AG08396 (cell line): ENCODE measurements at regions not wholly inside any gene's neighbourhood (a gene's known extent, or its start where the extent isn't known, plus 50 kb on each side); places are given as distances from the start of the nearest gene placed in this dataset.
"Not testable (repeated sequence)": the region's sequence is repeated elsewhere in the genome, so short reads cannot be mapped to it uniquely, and the experiment has no call there.

Source experiments
- DNase-seq: peaks from one replicate; pipeline ENCODE4 v3.0.0; 2012; ENCODE audit warnings: low spot score, mixed read lengths

DNA sequence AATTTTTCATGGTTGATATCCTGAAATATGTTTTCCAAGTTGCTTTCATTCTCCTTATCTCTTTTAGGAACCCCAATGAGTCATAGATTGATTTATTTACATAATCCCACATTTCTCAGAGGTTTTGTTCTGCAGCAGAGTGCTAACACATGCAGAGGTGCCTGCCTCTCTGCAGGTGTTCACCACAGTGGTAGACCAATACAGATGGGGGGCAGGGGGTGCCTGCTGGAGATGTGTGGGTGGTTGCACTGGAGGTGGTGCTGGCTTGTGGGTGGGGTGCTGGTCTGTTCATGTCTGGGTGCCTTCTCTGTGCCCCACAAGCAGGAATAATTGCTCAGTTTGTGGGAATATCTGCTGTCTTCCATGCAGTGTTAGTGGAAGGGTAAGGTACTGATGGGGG, 131.1 kb downstream of the JRKL start:
- no peak for DNase-seq

DNA sequence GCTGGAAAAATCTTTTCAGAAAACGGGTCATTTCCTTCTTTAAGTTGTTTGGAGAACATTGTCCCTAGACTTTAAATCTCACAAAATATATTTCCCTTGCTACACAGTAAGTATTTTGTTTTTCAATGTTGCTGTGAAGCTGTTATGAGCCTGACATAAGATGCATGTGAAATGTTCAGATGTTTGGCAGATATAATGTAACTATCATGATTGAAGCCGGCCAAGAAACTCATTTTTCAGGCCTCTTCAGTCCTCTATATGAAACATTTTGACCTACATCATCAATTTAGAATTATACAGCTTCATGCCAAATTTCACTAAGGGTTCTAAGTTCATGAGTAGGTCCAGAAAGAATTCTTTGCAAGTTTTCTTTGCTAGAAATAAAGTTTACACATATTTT, 133.8 kb downstream of the JRKL start:
- no peak for DNase-seq

DNA sequence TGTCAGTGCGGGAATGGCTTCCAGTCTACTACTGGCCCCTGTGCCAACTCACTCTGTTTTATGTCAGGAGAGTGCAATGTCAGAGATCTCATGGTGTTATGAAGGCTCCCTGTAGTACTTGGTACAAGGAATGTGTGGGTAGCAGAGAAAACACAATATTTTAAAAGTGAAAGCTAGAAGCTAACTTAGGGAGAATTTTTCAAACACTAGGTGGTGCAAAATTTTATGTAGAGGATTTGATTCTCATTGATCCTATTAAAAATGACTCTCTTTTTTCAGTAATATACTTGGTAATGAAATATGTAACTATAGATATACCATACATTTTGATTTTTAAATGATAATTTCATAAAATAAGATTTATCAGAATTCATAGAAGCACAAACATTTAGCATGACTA, 134.7 kb downstream of the JRKL start:
- no peak for DNase-seq

DNA sequence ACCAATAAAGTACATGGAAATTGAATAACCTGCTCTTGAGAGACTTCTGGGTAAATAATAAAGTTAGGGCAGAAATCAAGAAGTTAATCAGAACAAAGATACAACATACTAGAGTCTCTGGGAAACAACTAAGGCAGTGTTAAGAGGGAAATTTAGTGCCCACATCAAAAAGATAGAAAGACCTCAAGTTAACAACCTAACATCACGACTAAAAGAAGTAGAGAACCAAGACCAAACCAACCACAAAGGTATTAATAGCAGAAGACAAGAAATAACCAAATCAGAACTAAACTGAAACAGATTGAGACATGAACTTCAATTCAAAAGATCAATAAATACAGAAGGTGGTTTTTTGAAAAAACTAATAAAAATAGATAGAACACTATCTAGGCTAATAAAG, 140.7 kb downstream of the JRKL start:
- DNase-seq = no peak

DNA sequence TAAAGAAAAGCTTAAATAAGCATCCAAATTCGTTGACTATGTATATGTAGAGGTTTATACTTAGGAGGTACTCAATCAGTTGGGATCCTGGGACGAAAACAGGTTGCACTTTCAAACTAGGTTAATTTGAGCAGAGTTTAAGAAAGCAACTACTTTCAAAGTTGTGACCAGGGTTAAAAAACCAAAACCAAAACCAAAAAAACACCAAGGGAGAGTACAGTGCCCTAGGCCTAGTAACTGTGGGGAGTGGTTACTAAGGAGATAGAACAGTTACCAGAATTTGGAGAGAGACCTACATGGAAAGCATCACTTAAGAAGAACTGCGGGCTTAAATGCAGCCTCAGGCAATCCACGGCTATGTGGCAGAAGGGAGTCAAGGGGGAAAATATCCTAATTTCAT, 148.3 kb downstream of the JRKL start:
- no peak for DNase-seq

DNA sequence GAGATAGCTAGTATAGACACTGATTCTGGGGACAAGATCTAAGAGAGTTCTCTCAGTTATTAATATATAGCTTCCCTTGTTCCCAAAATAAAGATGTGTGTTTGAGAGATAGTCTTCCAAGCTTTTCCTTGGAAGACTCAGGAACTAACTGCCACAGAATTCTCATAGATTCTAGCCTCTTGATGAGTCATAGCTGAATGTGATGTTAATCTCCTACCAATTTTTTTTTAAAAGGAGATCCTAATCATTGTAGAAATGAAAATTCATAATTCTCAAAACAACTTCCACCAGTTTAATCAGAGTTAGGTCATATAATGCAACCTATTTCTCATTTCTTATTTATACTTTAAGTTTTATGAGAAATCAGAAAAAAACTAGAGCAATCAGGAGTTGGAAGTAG, 148.8 kb downstream of the JRKL start:
- DNase-seq = no peak

DNA sequence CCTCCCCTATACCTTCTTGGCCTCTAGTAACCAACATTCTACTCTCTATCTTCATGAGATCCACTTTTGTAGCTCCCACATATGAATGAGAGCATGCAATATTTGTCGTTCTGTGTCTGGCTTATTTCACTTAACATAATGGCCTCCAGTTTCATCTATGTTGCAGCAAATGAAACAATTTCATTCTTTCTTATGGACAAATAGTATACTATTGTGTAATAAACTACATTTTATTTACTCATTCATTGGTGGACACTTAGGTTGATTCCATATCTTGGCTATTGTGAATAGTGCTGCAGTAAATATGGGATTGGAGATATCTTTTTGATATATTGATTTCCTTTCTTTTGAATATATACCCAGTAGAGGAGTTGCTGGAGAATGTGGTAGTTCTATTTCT, 151.1 kb downstream of the JRKL start:
- no peak for DNase-seq

DNA sequence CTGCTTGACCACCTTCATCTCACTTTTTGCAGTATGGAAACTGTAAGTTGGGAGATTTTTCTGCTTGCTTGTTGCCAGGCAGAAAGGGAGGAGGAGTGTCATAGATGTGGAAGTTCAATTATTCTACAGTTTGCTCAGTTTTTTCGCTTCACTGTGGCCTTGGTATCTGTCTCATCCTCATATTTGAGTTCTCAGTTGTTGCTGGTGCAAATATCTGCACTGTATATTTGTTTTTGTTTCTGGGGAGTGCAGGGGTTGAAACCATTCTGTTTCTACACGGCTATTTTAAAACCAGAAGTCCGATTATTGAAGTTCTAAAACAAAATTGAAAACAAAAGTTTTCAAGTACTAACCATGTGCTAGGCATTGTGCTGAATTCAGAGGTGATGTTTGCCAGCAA, 153.4 kb downstream of the JRKL start:
- no peak for DNase-seq

DNA sequence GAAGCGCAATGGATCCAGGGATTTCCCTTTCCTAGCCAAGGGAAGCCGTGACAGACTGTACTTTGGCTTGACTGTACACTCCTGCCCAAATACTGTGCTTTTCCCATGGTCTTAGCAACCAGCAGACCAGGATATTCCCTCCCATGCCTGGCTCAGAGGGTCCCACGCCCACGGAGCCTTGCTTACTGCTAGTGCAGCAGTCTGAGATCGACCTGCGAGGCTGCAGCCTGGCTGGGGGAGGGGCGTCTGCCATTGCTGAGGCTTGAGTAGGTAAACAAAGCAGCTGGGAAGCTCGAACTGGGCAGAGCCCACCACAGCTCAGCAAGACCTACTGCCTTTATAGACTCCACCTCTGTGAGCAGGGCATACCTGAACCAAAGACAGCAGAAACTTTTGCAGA, 155.4 kb downstream of the JRKL start:
- DNase-seq = not testable (repeated sequence)

DNA sequence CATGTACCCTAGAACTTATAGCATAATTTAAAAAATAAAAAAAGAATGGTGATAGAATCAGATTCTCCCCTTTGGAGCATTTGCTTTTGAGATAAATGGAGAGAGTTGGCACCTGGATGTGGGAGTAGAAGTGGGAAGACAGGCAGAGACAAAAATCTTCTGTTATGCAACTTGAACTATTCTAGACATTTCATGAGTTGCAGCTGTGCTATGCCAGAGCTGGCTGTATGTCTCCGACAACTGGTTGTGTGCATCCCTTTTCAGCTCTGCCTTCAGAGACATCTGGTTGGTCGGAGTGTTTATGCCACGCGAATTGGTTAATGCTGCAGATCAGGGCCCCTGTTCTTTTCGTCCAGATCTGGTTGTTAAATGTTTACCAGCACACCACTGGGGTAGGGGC, 161.3 kb downstream of the JRKL start:
- no peak for DNase-seq

DNA sequence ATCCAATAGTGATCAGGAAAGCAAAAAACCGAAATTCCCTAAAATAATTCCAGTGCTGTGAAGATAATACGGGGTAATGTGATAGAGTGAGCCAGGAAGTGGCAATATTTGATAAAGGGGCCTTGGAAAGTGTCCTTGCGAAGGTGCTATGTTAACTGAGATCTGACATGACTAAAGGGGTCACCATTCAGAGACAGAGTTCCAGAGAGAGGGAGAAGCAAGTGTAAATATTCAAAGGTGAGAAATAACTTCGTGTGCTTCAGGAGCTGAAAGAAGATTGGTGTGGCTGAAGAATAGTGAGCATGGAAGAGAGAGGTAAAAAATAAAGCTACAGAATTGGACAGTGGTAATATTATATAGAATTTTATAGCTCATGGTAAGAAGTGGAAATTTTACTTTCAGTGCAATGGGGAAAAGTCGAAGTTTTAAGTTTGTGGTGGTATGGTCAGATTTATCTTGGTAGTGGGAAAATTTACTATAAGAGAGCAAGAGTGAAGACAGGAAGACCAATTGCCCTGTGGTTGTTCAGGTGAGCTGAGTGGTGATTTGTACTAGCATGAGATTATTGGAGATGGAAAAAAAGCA, 164.5 kb downstream of the JRKL start:
- no peak for DNase-seq

DNA sequence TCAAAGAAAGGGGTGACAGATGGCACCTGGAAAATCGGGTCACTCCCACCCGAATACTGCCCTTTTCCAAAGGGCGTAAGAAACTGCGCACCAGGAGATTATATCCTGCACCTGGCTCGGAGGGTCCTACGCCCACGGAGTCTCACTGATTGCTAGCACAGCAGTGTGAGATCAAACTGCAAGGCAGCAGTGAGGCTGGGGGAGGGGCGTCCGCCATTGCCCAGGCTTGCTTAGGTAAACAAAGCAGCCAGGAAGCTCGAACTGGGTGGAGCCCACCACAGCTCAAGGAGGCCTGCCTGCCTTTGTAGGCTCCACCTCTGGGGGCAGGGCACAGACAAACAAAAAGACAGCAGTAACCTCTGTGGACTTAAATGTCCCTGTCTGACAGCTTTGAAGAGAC, 166.0 kb downstream of the JRKL start:
- DNase-seq = not testable (repeated sequence)

DNA sequence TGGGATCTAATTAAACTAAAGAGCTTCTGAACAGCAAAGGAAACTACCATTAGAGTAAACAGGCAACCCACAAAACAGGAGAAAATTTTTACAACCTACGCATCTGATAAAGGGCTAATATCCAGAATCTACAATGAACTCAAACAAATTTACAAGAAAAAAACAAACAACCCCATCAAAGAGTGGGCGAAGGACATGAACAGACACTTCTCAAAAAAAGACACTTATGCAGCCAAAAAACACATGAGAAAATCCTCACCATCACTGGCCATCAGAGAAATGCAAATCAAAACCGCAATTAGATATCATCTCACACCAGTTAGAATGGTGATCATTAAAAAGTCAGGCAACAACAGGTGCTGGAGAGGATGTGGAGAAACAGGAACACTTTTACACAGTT, 170.9 kb downstream of the JRKL start:
- DNase-seq = not testable (repeated sequence)

DNA sequence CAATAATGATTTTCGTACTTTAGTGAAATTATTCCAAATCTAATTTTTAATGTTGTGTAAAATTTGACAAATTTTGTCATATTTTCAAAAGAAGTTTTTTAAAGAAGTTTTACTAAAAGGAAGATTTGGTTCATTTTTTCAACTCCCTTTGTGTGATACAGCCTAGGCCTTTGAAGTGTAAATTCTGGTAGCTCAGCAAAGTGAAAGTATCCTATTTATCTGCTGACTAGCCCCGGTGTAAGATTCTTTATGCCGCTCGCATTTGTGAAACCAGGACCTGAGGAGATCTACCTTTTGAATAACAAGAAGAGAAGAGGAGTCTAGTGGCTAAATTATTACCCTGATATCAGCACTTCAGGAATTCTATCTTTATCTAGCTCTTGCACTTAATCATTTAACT, 177.4 kb downstream of the JRKL start:
- DNase-seq = no peak

DNA sequence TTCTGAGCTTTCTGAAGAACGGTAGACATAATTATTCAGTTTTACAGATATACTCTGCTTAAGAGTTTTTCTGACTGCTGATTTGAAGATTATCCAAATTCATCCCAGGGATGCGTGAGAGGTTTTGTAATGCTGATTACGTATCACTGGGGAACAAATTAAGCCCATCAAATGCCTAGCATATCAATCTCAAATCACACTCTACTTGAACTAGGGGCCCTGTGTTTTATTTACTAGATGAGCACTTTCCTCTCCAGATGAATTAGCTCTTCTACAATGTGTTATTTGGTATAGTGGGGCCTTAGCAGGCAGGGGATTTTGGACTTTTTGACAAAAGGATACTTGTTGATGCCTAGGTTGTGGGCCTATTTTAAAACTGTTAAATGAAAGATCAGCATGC, 177.9 kb downstream of the JRKL start:
- no peak for DNase-seq

DNA sequence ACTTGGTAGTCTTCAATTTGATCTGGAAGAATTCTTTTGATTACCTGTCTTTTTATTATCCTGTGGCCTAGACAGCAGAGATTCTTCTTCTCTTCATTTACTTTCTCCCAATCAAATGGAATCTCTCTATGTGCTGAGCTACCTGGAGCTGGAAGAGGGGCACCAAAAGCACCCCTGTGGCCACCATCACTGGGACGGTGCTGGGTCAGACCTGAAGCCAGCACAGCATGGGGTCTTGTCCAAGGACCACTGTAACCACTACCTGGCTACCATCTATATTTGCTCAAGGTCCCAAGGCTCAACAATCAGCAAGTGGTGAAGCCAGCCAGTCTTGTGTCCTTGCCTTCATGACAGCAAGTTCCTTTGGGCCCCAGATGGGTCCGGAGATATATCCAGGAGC, 186.6 kb downstream of the JRKL start:
- DNase-seq = no peak

DNA sequence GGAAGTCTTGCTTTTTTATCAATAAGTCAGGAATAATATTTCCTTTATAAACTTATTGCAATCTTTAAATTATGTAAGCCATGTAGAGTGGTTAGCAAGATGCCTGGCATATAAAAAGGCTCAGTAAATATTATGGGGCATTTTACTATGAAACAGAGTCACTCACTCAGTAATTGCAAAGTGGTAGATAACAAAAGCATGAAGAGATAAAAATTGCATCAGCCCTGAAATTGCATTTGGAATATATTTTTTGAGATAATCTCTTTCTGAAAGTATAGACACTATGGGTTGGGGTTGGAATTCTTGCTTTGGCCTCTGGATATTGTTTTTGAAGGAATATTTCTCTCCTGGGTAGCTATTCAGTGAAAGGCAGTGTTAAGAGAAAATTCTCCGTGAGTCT, 188.6 kb downstream of the JRKL start:
- no peak for DNase-seq

DNA sequence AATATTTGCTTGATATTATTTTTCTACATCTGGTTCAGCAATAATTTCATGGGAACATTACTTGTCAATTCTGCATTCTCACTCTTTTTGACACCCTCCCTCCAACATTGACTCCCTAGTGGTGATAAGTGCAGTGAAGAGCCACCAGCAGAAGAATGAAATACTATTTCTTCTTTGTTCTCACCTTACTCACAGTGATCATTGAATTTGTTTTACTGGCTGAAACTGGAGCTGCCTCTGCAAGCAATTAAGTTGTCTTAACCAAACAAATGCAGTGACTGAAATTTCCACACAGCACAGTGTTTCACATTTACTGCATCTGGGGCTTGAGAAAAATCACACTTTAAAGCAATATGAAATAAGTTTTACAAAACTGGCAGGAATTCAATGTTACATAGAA, 189.8 kb downstream of the JRKL start:
- no peak for DNase-seq

DNA sequence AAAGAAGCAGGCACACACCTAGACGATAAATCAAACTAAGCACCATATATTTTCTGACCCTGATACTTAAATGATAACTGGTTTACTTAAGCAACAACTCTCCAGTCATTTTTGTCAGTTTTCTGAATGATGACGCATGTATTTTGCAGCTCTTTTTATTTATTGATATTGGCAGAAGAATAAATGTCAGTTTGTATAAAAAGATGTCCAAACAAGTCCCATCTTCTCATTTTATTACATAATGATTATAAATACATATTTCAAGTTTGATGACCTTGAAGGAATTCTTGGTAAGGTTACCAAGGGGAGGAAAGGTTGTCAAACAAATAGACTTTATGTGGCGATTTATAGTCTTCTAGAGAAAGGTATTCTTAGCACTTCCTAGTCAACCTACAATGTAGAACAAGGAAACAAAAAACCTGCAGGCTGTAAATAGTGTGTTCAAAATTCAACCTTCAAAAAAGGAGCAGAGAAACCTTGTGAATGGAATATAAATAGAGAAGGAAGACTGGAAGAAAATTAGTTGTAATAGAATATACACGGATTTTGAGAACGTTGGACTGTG, 190.7 kb downstream of the JRKL start:
- no peak for DNase-seq

DNA sequence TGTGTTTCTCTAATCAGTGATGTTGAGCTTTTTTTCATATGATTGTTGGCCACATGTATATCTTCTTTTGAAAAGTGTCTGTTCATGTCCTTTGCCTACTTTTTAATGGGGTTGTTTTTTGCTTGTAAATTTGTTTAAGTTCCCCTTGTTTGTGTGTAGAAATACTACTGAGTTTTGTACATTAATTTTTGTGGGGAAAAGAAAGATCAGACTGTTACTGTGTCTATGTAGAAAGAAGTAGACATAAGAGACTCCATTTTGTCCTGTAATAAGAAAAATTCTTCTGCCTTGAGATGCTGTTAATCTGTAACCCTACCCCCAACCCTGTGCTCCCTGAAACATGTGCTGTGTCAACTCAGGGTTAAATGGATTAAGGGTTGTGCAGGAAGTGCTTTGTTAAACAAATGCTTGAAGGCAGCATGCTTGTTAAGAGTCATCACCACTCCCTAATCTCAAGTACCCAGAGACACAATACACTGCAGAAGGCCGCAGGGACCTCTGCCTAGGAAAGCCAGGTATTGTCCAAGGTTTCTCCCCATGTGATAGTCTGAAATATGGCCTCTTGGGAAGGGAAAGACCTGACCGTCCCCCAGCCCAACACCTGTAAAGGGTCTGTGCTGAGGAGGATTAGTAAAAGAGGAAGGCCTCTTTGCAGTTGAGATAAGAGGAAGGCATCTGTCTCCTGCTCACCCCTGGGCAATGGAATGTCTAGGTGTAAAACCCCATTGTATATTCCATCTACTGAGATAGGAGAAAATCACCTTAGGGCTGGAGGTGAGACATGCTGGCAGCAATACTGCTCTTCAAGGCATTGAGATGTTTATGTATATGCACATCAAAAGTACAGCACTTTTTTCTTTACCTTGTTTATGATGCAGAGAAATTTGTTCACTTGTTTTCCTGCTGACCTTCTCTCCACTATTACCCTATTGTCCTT, 196.4 kb downstream of the JRKL start:
- not testable (repeated sequence) for DNase-seq

DNA sequence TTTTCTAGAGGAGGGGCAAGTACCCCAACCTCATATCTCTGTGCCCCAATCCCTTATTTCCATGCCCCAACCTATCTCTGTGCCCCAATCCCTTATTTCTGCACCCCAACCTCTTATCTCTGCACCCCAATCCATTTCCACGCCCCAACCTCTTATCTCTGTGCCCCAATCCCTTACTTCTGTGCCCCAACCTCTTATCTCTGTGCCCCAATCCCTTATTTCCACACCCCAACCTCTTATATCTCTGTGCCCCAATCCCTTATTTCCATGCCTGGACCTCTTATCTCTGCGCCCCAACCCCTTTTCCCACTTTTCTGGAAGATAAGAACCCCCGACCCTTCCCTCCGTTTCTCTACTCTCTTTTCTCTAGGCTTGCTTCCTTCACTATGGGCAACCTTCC, 199.0 kb downstream of the JRKL start:
- not testable (repeated sequence) for DNase-seq

DNA sequence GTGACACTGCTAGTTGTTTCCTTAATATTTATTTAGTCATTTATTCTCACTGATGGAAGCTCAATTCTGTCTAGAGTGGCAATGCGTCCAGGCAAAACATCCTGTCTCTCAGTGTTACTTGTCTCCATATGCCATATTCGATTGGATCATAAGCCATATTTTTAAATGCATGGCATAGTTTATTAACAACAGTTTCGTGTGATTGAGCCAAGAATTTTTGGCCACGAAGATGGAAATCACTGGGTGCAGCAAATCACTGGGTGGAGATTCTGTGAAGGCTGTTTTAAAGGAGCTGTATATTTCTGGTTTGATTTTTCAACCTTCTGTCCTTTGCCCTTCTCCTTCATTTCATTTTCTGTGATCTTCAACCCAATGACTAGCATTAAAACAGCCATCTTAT, 205.2 kb downstream of the JRKL start:
- no peak for DNase-seq

DNA sequence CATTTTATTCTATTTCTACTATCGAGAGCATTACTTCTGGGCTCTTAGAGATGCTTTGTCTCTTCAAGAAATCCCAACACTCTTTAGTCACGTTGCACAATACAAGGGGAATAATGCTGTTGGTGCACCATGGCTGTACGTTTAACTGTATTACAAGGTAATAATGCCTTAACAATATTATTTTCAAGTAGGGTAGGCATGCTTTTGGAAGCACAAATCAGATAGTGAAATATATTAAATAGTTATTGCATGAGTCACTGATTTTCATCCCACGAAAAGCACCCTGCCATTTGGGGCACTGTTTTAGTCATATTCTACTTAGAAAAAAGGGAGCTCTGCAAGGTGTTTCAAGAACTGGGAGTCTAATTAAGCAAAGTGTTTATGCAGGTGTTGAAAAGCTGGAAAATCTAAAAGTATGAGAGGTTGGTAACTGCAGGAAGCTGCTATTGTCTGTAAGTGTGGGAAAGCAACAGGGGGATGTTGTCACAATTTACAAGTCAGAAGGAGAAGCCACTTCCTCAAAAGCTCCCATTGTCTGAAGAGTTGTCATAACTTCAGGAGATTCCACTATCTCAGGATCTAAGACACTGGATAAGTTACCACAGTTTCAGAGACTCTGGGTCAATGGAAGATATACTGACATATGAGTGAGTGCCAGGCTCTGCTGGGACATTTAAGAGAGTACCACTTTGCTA, 218.2 kb downstream of the JRKL start:
- DNase-seq = no peak
